PFSK-1 (cell line): ENCODE measurements at regions not wholly inside any gene's neighbourhood (a gene's known extent, or its start where the extent isn't known, plus 50 kb on each side); places are given as distances from the start of the nearest gene placed in this dataset.
A peak's percentile ranks its signal among the peaks of the same experiment; 100 is the strongest.

ENCODE experiments used
- FOXP2 ChIP-seq: optimal IDR thresholded peaks from 2 replicates; pipeline ENCODE3; 2011; ENCODE audit warnings: borderline replicate concordance, control low read depth, inconsistent platforms; ENCODE audit not compliant: insufficient read depth; ENCODE audit errors: extremely low read length, extremely low read depth
- POLR2AphosphoS5 ChIP-seq: IDR thresholded peaks from 2 replicates; pipeline ENCODE4 v1.6.1; 2012; ENCODE audit warnings: low read depth, mild to moderate bottlenecking, control low read depth, low read length, moderate library complexity
- REST ChIP-seq, 2 experiments: IDR thresholded peaks; 2 replicates each; pipeline versions ENCODE4 v1.6.1 to v1.8.0; 2011 to 2012; ENCODE audit warnings: low read depth in 2 of 2, low read length in 2 of 2, control low read depth in 1 of 2, inconsistent platforms in 1 of 2, mild to moderate bottlenecking in 1 of 2, moderate library complexity in 1 of 2; ENCODE audit not compliant: insufficient read depth in 1 of 2
- SIN3A ChIP-seq: IDR thresholded peaks from 2 replicates; pipeline ENCODE4 v1.6.1; 2012; ENCODE audit warnings: mild to moderate bottlenecking, low read length, moderate library complexity, borderline replicate concordance; ENCODE audit not compliant: insufficient read depth
- TAF1 ChIP-seq: IDR thresholded peaks from 2 replicates; pipeline ENCODE4 v1.6.1; 2012; ENCODE audit warnings: low read length, control low read depth, borderline replicate concordance; ENCODE audit not compliant: insufficient read depth

GRCh38 chr6:88380083-88380482, 213.9 kb upstream of the CNR1 start:
- TF ChIP-seq SIN3A = peak; percentile 62; the same call in 1 of the 2 replicates
- no peak for TF ChIP-seq TAF1

GRCh38 chr6:88378639-88379038, 212.5 kb upstream of the CNR1 start:
- TF ChIP-seq TAF1 (no peak), SIN3A (no peak), FOXP2 (no peak), REST (IDR thresholded peaks at IDR 0.05; ENCODE audit: insufficient read depth in 1 of 2, low read depth in 2 of 2, low read length in 2 of 2) (no peak), POLR2AphosphoS5 (no peak)

GRCh38 chr6:88377976-88378568, 211.9 kb upstream of the CNR1 start:
- no peak for TF ChIP-seq FOXP2
- TF ChIP-seq SIN3A = no peak
- no peak for TF ChIP-seq REST (IDR thresholded peaks at IDR 0.05; ENCODE audit: insufficient read depth in 1 of 2, low read depth in 2 of 2, low read length in 2 of 2)
- no peak for TF ChIP-seq TAF1
- TF ChIP-seq POLR2AphosphoS5 = no peak

- no peak for TF ChIP-seq TAF1
- no peak for TF ChIP-seq SIN3A
- no peak for TF ChIP-seq POLR2AphosphoS5
- no peak for TF ChIP-seq REST (IDR thresholded peaks at IDR 0.05; ENCODE audit: insufficient read depth in 1 of 2, low read depth in 2 of 2, low read length in 2 of 2)
- no peak for TF ChIP-seq FOXP2
Measured at GRCh38 chr6:88376768-88377387, 210.7 kb upstream of the CNR1 start.

GRCh38 chr6:88376197-88376596, 210.1 kb upstream of the CNR1 start:
- TF ChIP-seq FOXP2 = no peak
- TF ChIP-seq REST (IDR thresholded peaks at IDR 0.05; ENCODE audit: insufficient read depth in 1 of 2, low read depth in 2 of 2, low read length in 2 of 2) = no peak
- TF ChIP-seq TAF1 = no peak
- no peak for TF ChIP-seq SIN3A
- TF ChIP-seq POLR2AphosphoS5 = no peak
